Lower leg skin (tissue), 2 donors: ENCODE measurements at regions not wholly inside any gene's neighbourhood (a gene's known extent, or its start where the extent isn't known, plus 50 kb on each side); places are given as distances from the start of the nearest gene placed in this dataset.

Experiments
- microRNA-seq, 2 donors: library from miRNA; unstranded; fragments of <30 nt; microRNA quantifications; one replicate each; pipeline ENCODE4, GENCODE V29; 2016; ENCODE audit warnings: borderline replicate concordance in 2 of 2, borderline number of aligned reads in 1 of 2

Small RNA genes in the stretch of these regions (microRNA-seq; reads per million reads assigned to microRNA genes)
- gene MIR8065: 0 reads per million in 2 donors
